HG03571 (cell line): ENCODE measurements at regions not wholly inside any gene's neighbourhood (a gene's known extent, or its start where the extent isn't known, plus 50 kb on each side); places are given as distances from the start of the nearest gene placed in this dataset.

Experiments used
- ATAC-seq: cut with Tn5 transposase; IDR thresholded peaks from one replicate; pipeline ENCODE4 v1.9.1; 2021; ENCODE audit not compliant: unreplicated experiment

GRCh38 chr2:234840336-234840735 is 111.5 kb upstream of the SH3BP4 start:
- no peak for ATAC-seq

DNA sequence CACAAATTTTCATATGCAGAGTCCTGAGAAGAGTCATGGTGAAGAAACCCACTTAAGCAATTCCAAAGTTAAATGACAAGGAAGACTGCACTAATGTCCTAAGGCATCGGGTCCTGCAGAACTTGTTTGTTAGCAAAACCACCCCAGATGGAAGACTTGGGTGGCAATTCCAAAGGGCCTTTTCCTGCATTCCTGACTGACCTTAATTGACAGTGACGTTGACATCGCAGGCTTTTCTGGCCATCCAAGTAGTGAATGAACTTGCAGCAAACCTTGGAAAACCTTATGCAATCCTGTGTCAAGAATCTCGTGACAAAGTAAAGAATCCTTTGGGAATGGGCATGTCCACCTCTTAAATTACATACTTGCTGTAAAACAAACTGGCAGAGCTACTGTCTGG is 112.5 kb upstream of the SH3BP4 start:
- no peak for ATAC-seq

- ATAC-seq, result no peak
Measured at GRCh38 chr2:234836271-234836670, 115.5 kb upstream of the SH3BP4 start.

- no peak for ATAC-seq
Measured at GRCh38 chr2:234835738-234836137, 116.1 kb upstream of the SH3BP4 start.

- no peak for ATAC-seq
Measured at GRCh38 chr2:234834228-234834923, 117.4 kb upstream of the SH3BP4 start.

DNA sequence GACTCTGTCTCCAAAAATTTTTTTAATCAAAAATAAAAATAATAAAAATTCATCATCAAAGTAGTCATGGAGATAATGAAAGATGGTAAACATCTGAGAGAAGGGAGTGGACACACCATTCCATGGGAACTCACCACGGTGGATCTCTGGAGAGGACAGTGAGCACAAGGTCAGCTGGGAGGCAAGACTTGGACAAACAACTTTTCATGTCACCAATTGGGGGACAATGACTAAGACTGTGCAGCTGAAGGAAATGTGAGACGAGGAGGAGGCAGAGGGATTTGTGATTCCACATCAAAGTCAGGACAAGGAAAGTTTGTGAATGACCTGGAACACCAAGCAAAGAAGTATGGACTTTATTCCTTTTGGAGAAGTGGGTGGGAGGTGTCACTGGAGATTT is 121.0 kb upstream of the SH3BP4 start:
- ATAC-seq, result no peak

- no peak for ATAC-seq
Measured at GRCh38 chr2:234829074-234829455, 122.8 kb upstream of the SH3BP4 start.

GRCh38 chr2:234828382-234829073 is 123.3 kb upstream of the SH3BP4 start:
- no peak for ATAC-seq

DNA sequence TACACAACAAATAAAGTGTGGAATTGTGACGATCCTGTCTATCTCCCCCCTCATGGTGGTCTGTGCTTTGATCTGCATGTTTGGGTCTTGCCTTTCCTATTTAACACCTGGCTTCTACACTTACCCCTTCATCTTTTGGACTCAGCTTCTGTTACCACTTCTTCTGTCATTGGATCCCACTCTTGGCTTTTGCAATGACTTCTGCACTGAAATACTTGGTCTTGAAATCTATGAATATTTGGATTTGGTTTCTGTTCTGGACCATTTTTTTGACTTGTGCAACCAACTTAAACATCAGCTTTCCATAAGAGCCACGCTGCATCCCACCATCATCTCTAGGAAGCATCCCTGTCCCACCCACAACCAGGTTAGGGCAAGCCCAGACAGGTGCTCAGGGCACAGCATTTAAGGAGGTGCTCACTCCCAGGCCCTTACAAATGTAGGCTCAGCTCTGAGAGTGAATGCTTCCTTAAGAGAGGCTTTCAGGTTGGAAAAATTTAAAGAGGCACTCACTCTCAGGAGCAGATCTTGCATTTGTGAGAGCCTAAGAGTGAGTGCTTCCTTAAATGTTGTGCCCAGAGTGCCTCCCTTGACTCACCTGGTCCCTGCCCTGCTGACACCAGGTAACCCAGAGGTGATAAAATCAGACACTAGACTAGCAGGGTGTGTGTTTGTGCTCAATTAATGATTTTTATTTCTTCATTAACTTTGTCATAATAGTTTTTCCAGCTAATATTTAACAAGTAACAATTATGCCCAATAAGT is 124.5 kb upstream of the SH3BP4 start:
- no peak for ATAC-seq

DNA sequence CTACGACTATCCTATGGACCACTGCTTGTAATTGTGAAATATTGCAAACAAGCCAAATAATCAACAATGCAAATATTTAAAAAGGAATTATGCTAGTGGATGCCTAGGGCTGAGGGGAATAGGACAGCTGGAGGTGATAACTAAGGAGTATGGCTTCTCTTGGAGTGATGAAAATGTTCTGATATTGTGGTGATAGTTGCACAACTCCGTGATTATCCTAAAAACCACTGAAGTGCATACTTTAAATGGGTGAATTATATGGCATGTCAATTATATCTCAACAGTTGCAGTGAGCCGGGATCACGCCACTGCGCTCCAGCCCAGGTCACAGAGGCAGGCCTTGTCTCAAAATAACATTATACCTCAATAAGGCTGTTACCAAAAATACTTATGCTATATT is 125.1 kb upstream of the SH3BP4 start:
- ATAC-seq, result no peak

DNA sequence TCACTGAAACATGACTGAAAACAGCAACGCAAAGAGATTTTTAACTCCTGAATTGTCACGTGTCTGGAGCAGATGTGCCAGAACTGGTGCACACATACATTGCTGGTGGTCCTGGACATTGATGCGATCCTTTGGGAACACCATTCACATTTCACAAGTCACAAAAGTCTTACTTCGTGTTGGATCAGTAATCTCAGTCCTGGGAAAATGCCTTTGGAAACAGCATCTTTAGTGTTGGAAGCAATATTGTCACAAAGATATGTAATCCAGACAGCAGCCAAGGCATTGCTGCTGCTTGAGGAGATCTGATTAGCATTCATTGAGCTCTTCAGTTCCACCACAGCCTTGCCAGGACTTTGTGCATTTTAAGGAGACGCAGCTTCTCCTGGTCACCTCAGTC is 126.2 kb upstream of the SH3BP4 start:
- ATAC-seq, result no peak

- no peak for ATAC-seq
Measured at GRCh38 chr2:234823877-234824376, 127.9 kb upstream of the SH3BP4 start.

DNA sequence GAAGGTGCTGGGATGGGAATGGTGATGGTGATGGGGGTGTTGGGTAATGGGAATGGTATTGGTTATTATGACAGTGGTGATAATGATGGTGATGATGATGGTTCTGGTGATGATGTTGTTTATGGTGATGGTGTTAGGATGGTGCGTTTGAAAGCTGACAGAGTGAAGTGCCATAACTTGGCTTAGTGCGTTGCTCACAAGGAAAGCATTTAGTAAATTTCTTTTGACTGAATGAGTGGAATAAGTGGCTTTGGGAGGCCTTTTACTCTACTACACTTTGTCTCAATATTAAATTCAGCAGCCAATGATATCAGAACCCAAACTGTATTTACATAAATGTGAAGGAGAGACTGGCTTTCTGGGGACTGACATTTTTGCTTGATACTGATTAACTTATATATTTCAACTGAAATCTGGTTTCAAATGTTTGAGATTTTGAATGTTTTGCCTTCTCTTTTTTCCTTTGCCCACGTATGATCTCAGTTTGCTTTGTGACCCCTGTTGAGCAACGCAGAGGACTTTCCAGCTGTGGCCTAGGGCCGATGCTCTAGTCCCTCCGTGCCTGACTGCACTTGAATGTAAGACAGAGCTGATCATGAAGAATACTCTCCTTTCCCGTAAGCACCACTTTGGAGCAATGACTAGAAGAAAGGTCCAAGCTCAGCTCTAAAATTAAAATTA is 128.5 kb upstream of the SH3BP4 start:
- no peak for ATAC-seq

DNA sequence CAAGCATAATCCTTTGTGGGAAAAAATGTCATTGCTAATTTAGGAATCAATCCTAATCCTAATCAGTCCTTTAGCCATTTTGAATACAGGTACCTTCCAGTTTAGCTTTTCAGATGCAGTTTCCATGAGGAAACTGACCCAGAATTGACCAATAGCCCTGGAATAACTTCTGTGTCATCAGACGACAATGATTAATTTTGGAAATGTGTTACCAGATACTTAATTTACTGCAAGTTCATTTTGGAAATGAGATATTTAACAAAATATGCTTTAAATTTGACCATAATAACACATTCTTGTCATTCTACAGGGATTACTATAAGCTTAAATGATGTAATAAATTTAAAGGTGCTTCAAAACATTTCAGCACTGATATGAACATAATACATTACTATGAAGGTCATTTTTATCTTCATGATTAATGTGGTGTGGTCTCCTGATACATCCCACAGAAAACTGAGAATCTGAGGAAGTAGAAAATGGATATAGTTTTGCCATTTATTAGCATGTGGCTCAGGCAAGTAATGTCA is 129.8 kb upstream of the SH3BP4 start:
- no peak for ATAC-seq

DNA sequence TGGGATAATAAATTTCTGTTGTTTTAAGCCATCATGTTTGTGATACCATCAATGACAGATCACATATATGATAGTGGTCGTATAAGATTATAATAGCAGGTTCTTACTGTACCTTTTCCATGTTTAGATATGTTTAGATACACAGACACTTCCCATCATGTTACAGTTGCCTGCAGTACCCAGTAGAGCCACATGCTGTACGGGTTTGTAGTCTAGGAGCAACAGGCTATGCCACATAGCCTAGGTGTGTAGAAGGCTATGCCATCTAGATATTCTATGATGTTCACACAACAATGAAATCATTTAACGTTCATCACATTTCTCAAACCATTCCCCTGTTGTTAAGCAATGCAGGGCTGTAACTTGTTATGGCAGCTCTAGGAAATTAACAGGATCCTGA is 132.9 kb upstream of the SH3BP4 start:
- no peak for ATAC-seq

GRCh38 chr2:234816491-234816890 is 135.3 kb upstream of the SH3BP4 start:
- ATAC-seq, result no peak

DNA sequence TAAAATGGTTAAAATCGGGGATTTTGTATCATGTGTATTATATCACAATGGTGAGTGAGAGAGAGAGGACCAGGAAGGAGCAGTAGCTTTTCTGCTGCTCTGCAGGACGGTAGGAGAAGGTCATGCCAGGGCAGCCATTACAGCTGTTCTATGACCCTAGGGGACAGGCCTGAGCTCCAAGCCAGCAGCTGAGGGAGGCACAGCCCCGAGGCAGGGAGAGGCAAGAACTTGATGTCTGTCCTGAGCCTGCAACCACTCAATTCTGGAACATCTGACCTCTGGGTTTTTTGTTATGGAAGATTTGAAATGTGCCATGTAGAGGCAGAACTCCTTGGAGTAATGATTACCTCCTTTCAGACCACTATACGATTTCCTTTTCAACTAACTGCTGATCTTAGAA is 135.8 kb upstream of the SH3BP4 start:
- ATAC-seq, result no peak

DNA sequence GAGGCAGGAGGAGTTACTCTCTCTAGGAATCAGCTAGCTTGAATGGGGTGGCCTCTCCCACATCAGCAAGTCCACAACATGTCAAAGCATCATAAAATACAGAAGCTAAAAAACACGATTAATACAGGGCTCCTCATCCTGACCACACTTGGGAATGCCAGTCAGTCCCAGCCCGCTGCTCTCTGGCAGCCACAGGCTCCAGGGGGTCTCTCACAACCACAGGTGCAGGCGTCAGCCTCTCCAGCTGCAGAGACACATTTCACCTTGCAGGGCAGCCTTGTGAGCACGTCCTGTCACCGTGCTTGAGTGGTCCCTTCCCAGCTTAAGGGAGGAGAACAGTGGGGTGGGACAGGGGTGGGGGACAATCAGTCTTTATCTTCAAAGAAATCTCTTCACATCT is 137.4 kb upstream of the SH3BP4 start:
- no peak for ATAC-seq

DNA sequence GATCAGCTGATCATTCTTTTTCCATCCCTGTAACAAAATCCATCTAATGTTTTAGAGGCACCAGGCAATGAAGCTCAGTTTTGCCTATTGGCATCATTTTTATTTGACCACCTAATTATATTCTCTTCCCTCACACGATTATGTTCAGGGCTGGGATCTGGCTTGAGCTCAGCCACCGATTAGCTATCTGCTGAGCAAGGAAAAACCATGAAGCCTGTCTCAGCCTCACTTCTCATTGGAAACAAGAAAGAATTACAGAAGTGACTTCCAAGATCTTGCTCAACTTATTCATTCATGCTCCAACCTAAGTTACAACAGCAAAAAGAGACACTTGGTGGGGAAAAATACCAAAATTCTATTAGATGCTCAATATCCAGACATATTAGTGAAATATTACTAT is 139.0 kb upstream of the SH3BP4 start:
- no peak for ATAC-seq

DNA sequence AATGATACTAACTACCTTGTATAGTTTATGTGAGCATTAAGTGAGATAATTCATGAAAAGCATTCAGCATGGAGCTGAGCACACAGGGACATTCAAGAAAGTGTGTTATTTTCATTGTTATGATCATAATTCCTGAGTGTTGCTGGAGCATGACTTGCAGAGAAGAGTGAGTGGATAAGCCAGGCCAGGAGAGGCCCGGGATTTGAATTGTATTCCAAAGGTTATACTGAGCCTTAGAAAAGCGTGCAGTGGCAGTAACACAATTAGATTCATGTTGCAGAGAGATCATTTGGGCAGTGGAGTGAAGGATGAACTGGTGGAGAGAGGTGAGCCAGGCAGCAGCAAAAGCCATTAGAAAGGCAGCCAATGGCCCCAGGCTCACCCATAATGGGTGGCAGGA is 142.9 kb upstream of the SH3BP4 start:
- no peak for ATAC-seq

GRCh38 chr2:234806818-234807217 is 145.0 kb upstream of the SH3BP4 start:
- no peak for ATAC-seq
